Natural killer cell (primary cell): ENCODE measurements at regions not wholly inside any gene's neighbourhood (a gene's known extent, or its start where the extent isn't known, plus 50 kb on each side); places are given as distances from the start of the nearest gene placed in this dataset.

Source experiments
- ATAC-seq, 3 donors: fragments of 150-1000 bp in 2 of 3; fragments of 200-7000 bp in 1 of 3; cut with Tn5 transposase; 1 replicate in 1 of 3; 2 replicates in 2 of 3; pipeline ENCODE4 v1.10.0; 2021; ENCODE audit warnings: mild to moderate bottlenecking in 2 of 3, moderate library complexity in 2 of 3
- DNase-seq, 2 donors: peaks; one replicate each; pipeline versions ENCODE4 v3.0.0 to v3.0.0-alpha.2; 2013 to 2021; ENCODE audit warnings: mixed read lengths in 1 of 2
- H3K27ac ChIP-seq: one replicate; pipeline ENCODE4 v1.5.1; 2013; ENCODE audit warnings: mild to moderate bottlenecking, low read length
- H3K27me3 ChIP-seq: one replicate; pipeline ENCODE4 v1.6.1; 2013; ENCODE audit warnings: low read length; ENCODE audit not compliant: control insufficient read depth, insufficient read depth
- H3K36me3 ChIP-seq: one replicate; pipeline ENCODE4 v1.6.1; 2013; ENCODE audit warnings: low read length; ENCODE audit not compliant: control insufficient read depth, insufficient read depth
- H3K4me1 ChIP-seq: one replicate; pipeline ENCODE4 v1.6.1; 2013; ENCODE audit warnings: low read length; ENCODE audit not compliant: control insufficient read depth, insufficient read depth
- H3K4me3 ChIP-seq: one replicate; pipeline ENCODE4 v1.5.1; 2013; ENCODE audit warnings: low read length
- H3K9me3 ChIP-seq: one replicate; pipeline ENCODE4 v1.6.1; 2013; ENCODE audit warnings: low read length; ENCODE audit not compliant: control insufficient read depth, insufficient read depth
- H3K27ac Mint-ChIP-seq, 2 donors: one replicate each; pipeline ENCODE4 v1.8.0; 2022; ENCODE audit warnings: mild to moderate bottlenecking in 2 of 2, mixed read lengths in 2 of 2, moderate library complexity in 1 of 2
- H3K27me3 Mint-ChIP-seq, 2 donors: one replicate each; pipeline ENCODE4 v1.8.0; 2022; ENCODE audit warnings: low read depth in 2 of 2, mixed read lengths in 2 of 2
- H3K36me3 Mint-ChIP-seq: one replicate; pipeline ENCODE4 v1.8.0; 2022; ENCODE audit warnings: mixed read lengths
- H3K4me1 Mint-ChIP-seq, 2 donors: one replicate each; pipeline ENCODE4 v1.8.0; 2022; ENCODE audit warnings: mixed read lengths in 2 of 2
- H3K4me3 Mint-ChIP-seq: one replicate; pipeline ENCODE4 v1.8.0; 2022; ENCODE audit warnings: mild to moderate bottlenecking, moderate library complexity, mixed read lengths
- H3K9me3 Mint-ChIP-seq, 2 donors: one replicate each; pipeline ENCODE4 v1.8.0; 2022; ENCODE audit warnings: mixed read lengths in 2 of 2
- whole genome bisulfite sequencing: methylation state at CpG from one replicate; pipeline ENCODE4 v1.1.7; 2013; ENCODE audit warnings: missing lambda C conversion rate; ENCODE audit not compliant: insufficient coverage; 5-methylcytosine and 5-hydroxymethylcytosine counted together
- intact Hi-C: fragments of 100-400 bp; cut with micrococcal nuclease; formaldehyde crosslinking; loops from one replicate; pipeline ENCODE4 v1.14.2; 2022
- TF ChIP-seq, protein P1 (sequence below): fragments of 200-600 bp; IDR thresholded peaks from one replicate; pipeline ENCODE4 v1.8.0; 2022; ENCODE audit warnings: antibody characterized with exemption

DNA sequence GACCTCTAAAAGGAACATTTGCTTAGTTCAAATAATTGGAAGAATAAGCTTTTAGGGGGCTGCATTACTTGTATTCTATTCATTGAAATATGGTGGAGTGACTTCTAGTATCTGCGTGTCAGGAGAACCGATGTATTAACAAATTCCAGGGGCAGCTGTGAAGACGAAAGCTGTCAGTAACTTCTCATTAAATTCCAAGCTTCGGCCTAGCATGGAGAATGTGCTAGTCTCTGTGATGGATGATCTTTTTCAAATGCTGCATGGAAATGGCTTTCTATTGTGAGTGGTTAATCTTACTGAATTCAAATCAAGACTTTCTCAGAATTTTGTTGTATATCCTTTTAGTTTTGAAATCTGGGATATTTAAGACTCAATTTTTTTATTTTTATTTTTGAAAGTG is 429.9 kb downstream of the ADGRL2 start:
- intact Hi-C loops, result no loop called here
- ATAC-seq, result no peak
- Mint-ChIP-seq H3K27me3 (no peaks in the 10 kb centered on the region), H3K4me3 (no peak overlapping the region), H3K4me1 (peaks cover 0 to 7% of the 10 kb centered on the region in 2 donors), H3K36me3 (no peaks in the 10 kb centered on the region), H3K27ac (no peak overlapping the region), H3K9me3 (peaks cover 0 to 1% of the 10 kb centered on the region in 2 donors)
- H3K27ac ChIP-seq, result no peak overlapping the region
- TF ChIP-seq, protein P1, sequence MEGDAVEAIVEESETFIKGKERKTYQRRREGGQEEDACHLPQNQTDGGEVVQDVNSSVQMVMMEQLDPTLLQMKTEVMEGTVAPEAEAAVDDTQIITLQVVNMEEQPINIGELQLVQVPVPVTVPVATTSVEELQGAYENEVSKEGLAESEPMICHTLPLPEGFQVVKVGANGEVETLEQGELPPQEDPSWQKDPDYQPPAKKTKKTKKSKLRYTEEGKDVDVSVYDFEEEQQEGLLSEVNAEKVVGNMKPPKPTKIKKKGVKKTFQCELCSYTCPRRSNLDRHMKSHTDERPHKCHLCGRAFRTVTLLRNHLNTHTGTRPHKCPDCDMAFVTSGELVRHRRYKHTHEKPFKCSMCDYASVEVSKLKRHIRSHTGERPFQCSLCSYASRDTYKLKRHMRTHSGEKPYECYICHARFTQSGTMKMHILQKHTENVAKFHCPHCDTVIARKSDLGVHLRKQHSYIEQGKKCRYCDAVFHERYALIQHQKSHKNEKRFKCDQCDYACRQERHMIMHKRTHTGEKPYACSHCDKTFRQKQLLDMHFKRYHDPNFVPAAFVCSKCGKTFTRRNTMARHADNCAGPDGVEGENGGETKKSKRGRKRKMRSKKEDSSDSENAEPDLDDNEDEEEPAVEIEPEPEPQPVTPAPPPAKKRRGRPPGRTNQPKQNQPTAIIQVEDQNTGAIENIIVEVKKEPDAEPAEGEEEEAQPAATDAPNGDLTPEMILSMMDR, result no peak
- WGBS, result 97% methylated on average over 4 of the region's 4 CpGs
- no peaks in the 10 kb centered on the region for H3K4me1 ChIP-seq
- H3K27me3 ChIP-seq, result no peaks in the 10 kb centered on the region
- DNase-seq, result no peak
- no peaks in the 10 kb centered on the region for H3K36me3 ChIP-seq
- H3K4me3 ChIP-seq, result no peak overlapping the region
- no peaks in the 10 kb centered on the region for H3K9me3 ChIP-seq

DNA sequence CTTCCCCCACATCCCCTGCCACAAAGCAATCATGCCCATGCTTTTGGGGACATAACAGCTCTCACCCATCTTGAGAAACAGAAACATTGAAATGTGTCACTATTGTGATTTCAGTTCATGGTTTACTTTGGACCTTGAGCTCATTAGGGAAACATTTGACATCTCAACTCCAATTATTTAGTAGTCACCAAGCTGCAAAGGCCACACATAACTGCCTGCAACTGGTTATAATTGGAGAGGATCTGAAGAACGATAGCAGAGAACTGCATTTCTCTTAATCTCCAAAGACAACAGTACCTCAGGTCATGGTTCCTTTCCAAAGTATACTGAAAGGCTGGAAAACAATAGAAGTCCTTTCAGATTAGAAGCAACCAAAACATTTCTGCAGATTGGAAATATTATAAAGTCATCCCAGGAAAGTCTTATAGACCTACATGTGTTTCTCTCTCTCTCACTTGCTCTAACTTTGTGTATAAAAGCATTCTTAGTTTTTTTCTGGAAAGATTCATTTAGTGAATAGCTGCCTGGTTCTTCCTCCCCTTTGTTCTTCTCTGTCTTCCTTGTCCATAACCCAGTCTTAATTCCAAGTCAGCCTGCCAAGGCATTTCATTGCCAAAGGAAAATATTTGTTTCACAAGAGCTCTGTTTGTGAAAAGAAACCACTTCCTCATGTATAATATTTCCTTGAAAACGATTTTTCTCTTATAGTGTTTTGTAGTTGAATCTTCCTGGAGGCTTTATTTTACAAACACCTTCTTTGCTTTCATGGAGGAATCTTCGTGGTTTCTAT is 426.8 kb downstream of the ADGRL2 start:
- TF ChIP-seq, protein P1, result no peak
- no peaks in the 10 kb centered on the region for H3K27me3 ChIP-seq
- Mint-ChIP-seq H3K4me1 (peaks cover 0 to 11% of the 10 kb centered on the region in 2 donors), H3K9me3 (peaks cover 0 to 2% of the 10 kb centered on the region in 2 donors), H3K27me3 (no peaks in the 10 kb centered on the region), H3K4me3 (no peak overlapping the region), H3K27ac (no peak overlapping the region), H3K36me3 (no peaks in the 10 kb centered on the region)
- DNase-seq (no peak), ATAC-seq (no peak)
- H3K4me3 ChIP-seq, result no peak overlapping the region
- 70% methylated on average over 1 of the region's 3 CpGs for WGBS
- H3K27ac ChIP-seq, result no peak overlapping the region
- no peaks in the 10 kb centered on the region for H3K4me1 ChIP-seq
- no peaks in the 10 kb centered on the region for H3K36me3 ChIP-seq
- intact Hi-C loops, result loop anchor here (10.0 kb wide), 1 partner anchor 73 kb away; no protein-coding TSS in a partner anchor
- no peaks in the 10 kb centered on the region for H3K9me3 ChIP-seq

DNA sequence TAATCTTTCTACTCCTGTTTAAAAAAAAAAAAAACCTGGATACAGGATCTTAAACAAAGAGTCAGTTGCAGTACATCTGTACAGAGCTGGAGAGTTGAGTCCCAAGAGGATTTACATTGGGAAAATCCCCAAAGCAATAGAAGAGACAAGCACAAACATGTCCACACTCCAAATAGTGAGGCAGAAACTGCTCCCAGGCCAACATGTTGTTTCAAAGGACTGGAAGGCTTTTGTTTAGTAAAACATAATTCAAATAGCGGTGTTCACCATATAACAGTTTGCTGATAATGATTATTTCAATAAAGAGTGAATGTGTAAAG is 425.4 kb downstream of the ADGRL2 start:
- H3K9me3 ChIP-seq, result no peaks in the 10 kb centered on the region
- Mint-ChIP-seq H3K27ac (no peak overlapping the region), H3K9me3 (peaks cover 0 to 2% of the 10 kb centered on the region in 2 donors), H3K4me1 (peaks cover 0 to 11% of the 10 kb centered on the region in 2 donors), H3K4me3 (no peak overlapping the region), H3K27me3 (no peaks in the 10 kb centered on the region), H3K36me3 (no peaks in the 10 kb centered on the region)
- no peaks in the 10 kb centered on the region for H3K27me3 ChIP-seq
- H3K4me3 ChIP-seq, result no peak overlapping the region
- intact Hi-C loops, result loop anchor here (10.0 kb wide), 1 partner anchor 71 kb away; no protein-coding TSS in a partner anchor
- no peak overlapping the region for H3K27ac ChIP-seq
- no peaks in the 10 kb centered on the region for H3K36me3 ChIP-seq
- TF ChIP-seq, protein P1, result no peak
- no peak for ATAC-seq
- 86% methylated on average over 1 of the region's 1 CpG for WGBS
- no peak for DNase-seq
- H3K4me1 ChIP-seq, result no peaks in the 10 kb centered on the region
